ENCODE measurements at regions not wholly inside any gene's neighbourhood (a gene's known extent, or its start where the extent isn't known, plus 50 kb on each side); places are given as distances from the start of the nearest gene placed in this dataset.

- no peak overlapping the region for H3K27ac ChIP-seq (ENCODE audit: low read depth in 1 of 2, low read length in 2 of 2)
- H3K4me1 ChIP-seq (ENCODE audit: control insufficient read depth in 4 of 4, insufficient read depth in 4 of 4, low read length in 3 of 4) = no peaks in the 10 kb centered on the region
- H3K4me3 ChIP-seq (ENCODE audit: low read depth in 1 of 3, low read length in 3 of 3) = no peak overlapping the region
- no peaks in the 10 kb centered on the region for H3K27me3 ChIP-seq (ENCODE audit: control insufficient read depth in 4 of 4, insufficient read depth in 4 of 4, low read length in 3 of 4)
- no peaks in the 10 kb centered on the region for H3K36me3 ChIP-seq (ENCODE audit: control insufficient read depth in 4 of 4, insufficient read depth in 3 of 4, low read depth in 1 of 4, low read length in 3 of 4)
- TF ChIP-seq HNF4A (conservative IDR thresholded peaks at IDR 0.05) (no peak), FOXA1 (IDR thresholded peaks at IDR 0.05) (no peak), CTCF (IDR thresholded peaks at IDR 0.05; ENCODE audit: low read depth, low read length, missing input control) (no peak)
- peaks cover 0 to 3% (median 0%) of the 10 kb centered on the region in 4 donors for H3K9me3 ChIP-seq (ENCODE audit: control insufficient read depth in 4 of 4, low read length in 3 of 4)
- H3K9ac ChIP-seq (ENCODE audit: low read depth in 1 of 2, low read length in 2 of 2) = no peak overlapping the region
- no peak for DNase-seq (ENCODE audit: low spot score)
- whole genome bisulfite sequencing = 80% methylated on average over 4 of the region's 4 CpGs
These were observed 1000.4 kb downstream of the STPG2 start for GRCh38 chr4:97142893-97143292.

- no peaks in the 10 kb centered on the region for H3K4me1 ChIP-seq (ENCODE audit: control insufficient read depth in 4 of 4, insufficient read depth in 4 of 4, low read length in 3 of 4)
- no peak overlapping the region for H3K9ac ChIP-seq (ENCODE audit: low read depth in 1 of 2, low read length in 2 of 2)
- no peaks in the 10 kb centered on the region for H3K27me3 ChIP-seq (ENCODE audit: control insufficient read depth in 4 of 4, insufficient read depth in 4 of 4, low read length in 3 of 4)
- WGBS = 75% methylated on average over 1 of the region's 1 CpG
- peaks cover 0 to under 1% (median 0%) of the 10 kb centered on the region in 4 donors for H3K9me3 ChIP-seq (ENCODE audit: control insufficient read depth in 4 of 4, low read length in 3 of 4)
- DNase-seq (ENCODE audit: low spot score) = no peak
- no peak overlapping the region for H3K4me3 ChIP-seq (ENCODE audit: low read depth in 1 of 3, low read length in 3 of 3)
- no peaks in the 10 kb centered on the region for H3K36me3 ChIP-seq (ENCODE audit: control insufficient read depth in 4 of 4, insufficient read depth in 3 of 4, low read depth in 1 of 4, low read length in 3 of 4)
- no peak overlapping the region for H3K27ac ChIP-seq (ENCODE audit: low read depth in 1 of 2, low read length in 2 of 2)
- TF ChIP-seq NR2F2 (IDR thresholded peaks at IDR 0.05) = no peak
- TF ChIP-seq REST (IDR thresholded peaks at IDR 0.05) = no peak
- TF ChIP-seq SP1 (IDR thresholded peaks at IDR 0.05) = no peak
- TF ChIP-seq RAD21 (IDR thresholded peaks at IDR 0.05) = no peak
- no peak for TF ChIP-seq RXRA (IDR thresholded peaks at IDR 0.05)
- no peak for TF ChIP-seq GABPA (IDR thresholded peaks at IDR 0.05 in 1 of 2, conservative IDR thresholded peaks at IDR 0.05 in 1 of 2)
- no peak for TF ChIP-seq ZBTB33 (IDR thresholded peaks at IDR 0.05)
- TF ChIP-seq FOXA1 (IDR thresholded peaks at IDR 0.05) = no peak
- TF ChIP-seq ATF3 (IDR thresholded peaks at IDR 0.05) = no peak
- no peak for TF ChIP-seq HNF4A (conservative IDR thresholded peaks at IDR 0.05)
- no peak for TF ChIP-seq FOXA2 (IDR thresholded peaks at IDR 0.05)
These were observed 999.1 kb downstream of the STPG2 start for GRCh38 chr4:97144199-97144598.

Measured in liver (tissue), 8 donors.